ENCODE measurements at regions not wholly inside any gene's neighbourhood (a gene's known extent, or its start where the extent isn't known, plus 50 kb on each side); places are given as distances from the start of the nearest gene placed in this dataset.

- Histone ChIP-seq H3F3A (ENCODE audit: insufficient read depth) (no peaks in the 10 kb centered on the region), H2AFZ (ENCODE audit: low read depth, low read length, severe bottlenecking) (no peak overlapping the region), H3K27ac (ENCODE audit: low read depth, low read length) (no peak overlapping the region), H3K9me3 (ENCODE audit: insufficient read depth, low read length) (no peaks in the 10 kb centered on the region), H3K9ac (ENCODE audit: low read length) (no peak overlapping the region), H4K20me1 (ENCODE audit: low read depth, low read length) (no peaks in the 10 kb centered on the region), H3K4me3 (ENCODE audit: insufficient read depth, low read length, poor library complexity, severe bottlenecking) (no peak overlapping the region), H3K36me3 (ENCODE audit: low read length) (no peaks in the 10 kb centered on the region), H3K27me3 (ENCODE audit: low read length) (no peaks in the 10 kb centered on the region), H3K4me2 (ENCODE audit: low read depth, low read length, poor library complexity, severe bottlenecking) (no peak overlapping the region), H3K79me2 (ENCODE audit: insufficient read depth, low read length) (no peaks in the 10 kb centered on the region), H3K9me2 (replicated peaks; ENCODE audit: insufficient read depth, low read length) (no peaks in the 10 kb centered on the region)
- TF ChIP-seq EZH2phosphoT487 (conservative IDR thresholded peaks at IDR 0.05; ENCODE audit: low read length): no peak
- no peak for TF ChIP-seq CTCF (IDR thresholded peaks at IDR 0.05; ENCODE audit: insufficient read depth, low read length, poor library complexity, severe bottlenecking)
Measured at GRCh38 chrX:26664919-26665318, 448.9 kb downstream of the MAGEB5 start.

GRCh38 chrX:26653050-26653449, 437.1 kb downstream of the MAGEB5 start:
- TF ChIP-seq CTCF (IDR thresholded peaks at IDR 0.05; ENCODE audit: insufficient read depth, low read length, poor library complexity, severe bottlenecking) (no peak), EZH2phosphoT487 (conservative IDR thresholded peaks at IDR 0.05; ENCODE audit: low read length) (no peak)
- Histone ChIP-seq H3K27me3 (ENCODE audit: low read length) (no peaks in the 10 kb centered on the region), H3K36me3 (ENCODE audit: low read length) (no peaks in the 10 kb centered on the region), H2AFZ (ENCODE audit: low read depth, low read length, severe bottlenecking) (no peak overlapping the region), H3K4me2 (ENCODE audit: low read depth, low read length, poor library complexity, severe bottlenecking) (no peak overlapping the region), H3K9me3 (ENCODE audit: insufficient read depth, low read length) (no peaks in the 10 kb centered on the region), H3F3A (ENCODE audit: insufficient read depth) (no peaks in the 10 kb centered on the region), H3K27ac (ENCODE audit: low read depth, low read length) (no peak overlapping the region), H3K9ac (ENCODE audit: low read length) (no peak overlapping the region), H4K20me1 (ENCODE audit: low read depth, low read length) (no peaks in the 10 kb centered on the region), H3K79me2 (ENCODE audit: insufficient read depth, low read length) (no peaks in the 10 kb centered on the region), H3K9me2 (replicated peaks; ENCODE audit: insufficient read depth, low read length) (no peaks in the 10 kb centered on the region), H3K4me3 (ENCODE audit: insufficient read depth, low read length, poor library complexity, severe bottlenecking) (no peak overlapping the region)

GRCh38 chrX:26651755-26652154, 435.8 kb downstream of the MAGEB5 start:
- no peak overlapping the region for H3K9ac ChIP-seq (ENCODE audit: low read length)
- H4K20me1 ChIP-seq (ENCODE audit: low read depth, low read length): no peaks in the 10 kb centered on the region
- TF ChIP-seq CTCF (IDR thresholded peaks at IDR 0.05; ENCODE audit: insufficient read depth, low read length, poor library complexity, severe bottlenecking): peak; percentile 10
- no peak for TF ChIP-seq EZH2phosphoT487 (conservative IDR thresholded peaks at IDR 0.05; ENCODE audit: low read length)
- H3K9me3 ChIP-seq (ENCODE audit: insufficient read depth, low read length): no peaks in the 10 kb centered on the region
- H3K36me3 ChIP-seq (ENCODE audit: low read length): no peaks in the 10 kb centered on the region
- H3K27me3 ChIP-seq (ENCODE audit: low read length): no peaks in the 10 kb centered on the region
- no peak overlapping the region for H2AFZ ChIP-seq (ENCODE audit: low read depth, low read length, severe bottlenecking)
- H3K4me3 ChIP-seq (ENCODE audit: insufficient read depth, low read length, poor library complexity, severe bottlenecking): no peak overlapping the region
- no peaks in the 10 kb centered on the region for H3K9me2 ChIP-seq (replicated peaks; ENCODE audit: insufficient read depth, low read length)
- H3K4me2 ChIP-seq (ENCODE audit: low read depth, low read length, poor library complexity, severe bottlenecking): no peak overlapping the region
- H3K27ac ChIP-seq (ENCODE audit: low read depth, low read length): no peak overlapping the region
- no peaks in the 10 kb centered on the region for H3F3A ChIP-seq (ENCODE audit: insufficient read depth)
- H3K79me2 ChIP-seq (ENCODE audit: insufficient read depth, low read length): no peaks in the 10 kb centered on the region

Data from SU-DHL-6 (cell line).